Right lobe of liver (tissue), 4 donors: ENCODE measurements at regions not wholly inside any gene's neighbourhood (a gene's known extent, or its start where the extent isn't known, plus 50 kb on each side); places are given as distances from the start of the nearest gene placed in this dataset.

Source experiments
- CTCF ChIP-seq, 4 donors: fragments of 200-600 bp in 3 of 4; fragments of 450-650 bp in 1 of 4; IDR thresholded peaks; one replicate each; pipeline versions ENCODE4 v1.5.1 to v1.8.0; 2016 to 2022; ENCODE audit warnings: antibody characterized with exemption in 4 of 4, mild to moderate bottlenecking in 2 of 4
- POLR2A ChIP-seq: fragments of 450-650 bp; IDR thresholded peaks from one replicate; pipeline ENCODE4 v1.6.1; 2017; ENCODE audit warnings: antibody characterized with exemption, mild to moderate bottlenecking
- donor health status: DM: no; HTN: no; CAD: no.
- donor health status: DM: no; HTN: no; CAD: no.
- donor health status: DM: no; HTN: yes; CAD: no.

- TF ChIP-seq CTCF (IDR thresholded peaks at IDR 0.05) (no peak), POLR2A (no peak)
These were observed 187.7 kb upstream of the GATB start for GRCh38 chr4:151948351-151949016.
